Choroid plexus epithelial cell (primary cell): ENCODE measurements at regions not wholly inside any gene's neighbourhood (a gene's known extent, or its start where the extent isn't known, plus 50 kb on each side); places are given as distances from the start of the nearest gene placed in this dataset.
A peak's percentile ranks its signal among the peaks of the same experiment; 100 is the strongest.

Experiments used
- DNase-seq: peaks from one replicate; pipeline ENCODE4 v3.0.0-alpha.2; 2010; ENCODE audit warnings: low read depth
- H3K4me3 ChIP-seq: 2 replicates; pipeline ENCODE4 v1.5.1; 2011; ENCODE audit warnings: low read depth, mild to moderate bottlenecking, control low read depth, low read length, moderate library complexity
- CTCF ChIP-seq: conservative IDR thresholded peaks from 2 replicates; pipeline ENCODE4 v1.5.1; 2011; ENCODE audit warnings: low read depth, mild to moderate bottlenecking, control low read depth, inconsistent platforms, low read length, moderate library complexity

- H3K4me3 ChIP-seq: no peak overlapping the region
- no peak for TF ChIP-seq CTCF
- peak; percentile 54 for DNase-seq
Measured at GRCh38 chr4:144298519-144298918, 158.0 kb upstream of the GYPA start.

GRCh38 chr4:144300616-144301015 is 160.1 kb upstream of the GYPA start:
- no peak for TF ChIP-seq CTCF
- no peak for DNase-seq
- H3K4me3 ChIP-seq: no peak overlapping the region

- DNase-seq: no peak
- TF ChIP-seq CTCF: no peak
- no peak overlapping the region for H3K4me3 ChIP-seq
Measured at GRCh38 chr4:144302704-144303536, 162.4 kb upstream of the GYPA start.

- H3K4me3 ChIP-seq: no peak overlapping the region
- no peak for TF ChIP-seq CTCF
- DNase-seq: no peak
Measured at GRCh38 chr4:144304025-144304424, 163.5 kb upstream of the GYPA start.

DNA sequence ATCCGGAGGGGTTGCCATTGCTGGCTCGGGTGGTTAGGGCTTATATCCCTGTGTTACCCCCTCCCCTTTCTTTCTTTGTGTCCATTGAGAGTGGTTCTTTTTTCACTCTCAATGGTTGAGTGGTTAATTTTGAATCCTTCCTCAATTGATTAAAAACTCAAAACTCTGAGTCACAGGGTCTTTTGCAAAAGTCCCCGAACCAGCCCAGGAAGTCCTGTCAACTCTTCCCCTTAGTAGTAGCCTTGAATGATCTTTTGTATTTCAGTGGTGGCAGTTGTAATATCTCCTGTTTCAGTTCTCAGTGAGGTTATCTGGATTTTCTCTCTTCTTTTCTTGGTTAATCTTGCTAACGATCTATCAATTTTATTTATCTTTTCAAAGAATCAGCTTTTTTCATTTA is 170.0 kb upstream of the GYPA start:
- no peak for DNase-seq
- no peak overlapping the region for H3K4me3 ChIP-seq
- no peak for TF ChIP-seq CTCF

DNA sequence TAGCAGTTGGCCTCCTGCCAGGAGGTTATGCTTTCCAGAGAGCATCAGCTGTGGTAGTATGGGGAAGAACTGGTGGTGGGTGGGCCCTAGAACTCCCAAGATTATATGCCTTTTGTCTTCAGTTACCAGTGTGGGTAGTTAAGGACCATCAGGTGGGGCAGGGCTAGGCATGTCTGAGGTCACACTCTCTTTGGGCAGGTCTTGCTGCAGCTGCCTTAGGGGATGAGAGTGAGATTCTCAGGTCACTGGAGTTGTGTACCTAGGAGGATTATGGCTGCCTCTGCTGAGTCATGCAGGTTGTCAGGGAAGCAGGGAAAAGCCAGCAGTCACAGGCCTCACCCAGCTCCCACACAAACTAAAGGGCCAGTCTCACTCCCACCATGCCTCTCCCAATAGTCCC is 172.9 kb upstream of the GYPA start:
- H3K4me3 ChIP-seq: no peak overlapping the region
- no peak for TF ChIP-seq CTCF
- no peak for DNase-seq

- no peak for DNase-seq
- TF ChIP-seq CTCF: no peak
- no peak overlapping the region for H3K4me3 ChIP-seq
Measured at GRCh38 chr4:144316869-144317268, 176.4 kb upstream of the GYPA start.
